SW 1271 (cell line): ENCODE measurements at regions not wholly inside any gene's neighbourhood (a gene's known extent, or its start where the extent isn't known, plus 50 kb on each side); places are given as distances from the start of the nearest gene placed in this dataset.

Experiments
- DNase-seq, 2 experiments: peaks; one replicate each; lab custom pipeline; 2025; lab: John Stamatoyannopoulos, UW

DNA sequence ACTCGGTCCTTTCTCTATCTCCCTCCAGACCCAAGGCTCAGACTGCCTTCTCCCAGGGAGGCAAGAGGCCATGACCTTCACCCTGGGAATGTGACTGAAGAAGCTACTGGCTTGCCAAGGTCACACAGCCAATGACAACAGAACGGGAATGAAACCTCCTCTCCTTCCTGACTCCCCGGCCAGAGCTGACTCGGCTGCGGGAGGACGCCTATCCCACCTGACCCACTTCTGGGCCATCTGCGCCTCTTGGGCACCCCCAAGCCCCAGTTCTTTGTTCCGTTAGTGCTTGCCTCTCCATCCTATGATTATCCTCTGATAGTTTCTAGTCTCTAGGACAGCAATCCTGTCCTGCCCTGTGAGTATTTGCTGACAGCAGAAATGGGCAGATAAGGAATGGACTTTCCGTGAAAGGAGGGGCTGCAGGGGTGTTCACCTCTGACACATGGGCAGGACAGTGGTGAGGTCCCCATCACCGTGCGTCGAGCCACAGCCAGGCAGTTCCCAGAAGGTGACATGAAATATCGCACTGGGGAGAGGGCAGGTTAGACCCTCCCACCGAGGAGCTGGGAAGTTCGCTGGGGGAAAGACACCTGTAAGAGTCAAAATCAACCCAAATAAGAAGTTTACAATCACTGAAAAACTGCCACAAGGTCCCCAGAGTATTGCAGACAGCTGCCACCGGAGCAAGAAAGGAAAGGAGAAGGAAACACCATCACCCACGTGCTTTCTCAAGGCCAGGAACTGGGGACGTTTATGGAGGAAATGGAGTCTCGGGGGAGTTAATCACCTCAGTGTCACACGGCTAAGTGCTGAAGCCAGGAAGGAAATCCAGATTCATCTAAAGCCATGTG, 63.0 kb downstream of the INSIG1 start:
- no peak for DNase-seq

DNA sequence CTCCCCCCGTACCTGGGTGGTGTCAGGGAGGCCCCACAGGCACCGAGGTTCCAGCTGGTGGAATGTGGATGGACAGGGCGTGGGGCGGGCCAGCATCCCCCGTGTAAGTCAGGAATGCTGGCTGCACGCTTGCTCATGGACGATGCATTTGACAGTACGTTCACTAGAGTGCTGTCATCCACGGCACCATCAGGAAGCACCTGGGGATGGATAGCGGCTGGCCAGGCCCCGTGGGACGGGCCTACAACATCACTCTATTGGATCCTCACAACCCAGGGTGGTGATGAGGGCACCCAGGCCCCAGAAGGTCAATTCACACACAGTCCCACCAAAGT, 63.6 kb downstream of the INSIG1 start:
- DNase-seq: no peak

DNA sequence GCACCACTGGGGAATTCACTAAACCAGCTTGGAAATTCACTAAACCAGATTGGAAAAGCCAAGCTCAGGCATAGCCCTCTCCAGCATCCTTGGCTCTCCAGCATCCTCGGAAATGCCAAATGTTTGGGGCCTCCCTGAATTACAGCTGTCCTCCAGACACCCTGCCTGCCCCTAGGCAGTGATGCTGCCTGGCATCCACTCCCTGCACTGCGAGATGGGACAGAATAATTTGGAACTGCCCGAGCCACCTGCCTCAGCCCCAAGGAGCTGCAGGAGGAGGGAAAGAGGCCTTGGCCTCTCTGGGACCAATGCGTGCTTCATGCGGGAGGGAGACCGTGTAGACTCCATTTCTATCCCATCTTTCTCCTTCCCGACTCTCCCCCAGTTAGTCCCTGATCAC, 64.3 kb downstream of the INSIG1 start:
- DNase-seq: no peak

DNA sequence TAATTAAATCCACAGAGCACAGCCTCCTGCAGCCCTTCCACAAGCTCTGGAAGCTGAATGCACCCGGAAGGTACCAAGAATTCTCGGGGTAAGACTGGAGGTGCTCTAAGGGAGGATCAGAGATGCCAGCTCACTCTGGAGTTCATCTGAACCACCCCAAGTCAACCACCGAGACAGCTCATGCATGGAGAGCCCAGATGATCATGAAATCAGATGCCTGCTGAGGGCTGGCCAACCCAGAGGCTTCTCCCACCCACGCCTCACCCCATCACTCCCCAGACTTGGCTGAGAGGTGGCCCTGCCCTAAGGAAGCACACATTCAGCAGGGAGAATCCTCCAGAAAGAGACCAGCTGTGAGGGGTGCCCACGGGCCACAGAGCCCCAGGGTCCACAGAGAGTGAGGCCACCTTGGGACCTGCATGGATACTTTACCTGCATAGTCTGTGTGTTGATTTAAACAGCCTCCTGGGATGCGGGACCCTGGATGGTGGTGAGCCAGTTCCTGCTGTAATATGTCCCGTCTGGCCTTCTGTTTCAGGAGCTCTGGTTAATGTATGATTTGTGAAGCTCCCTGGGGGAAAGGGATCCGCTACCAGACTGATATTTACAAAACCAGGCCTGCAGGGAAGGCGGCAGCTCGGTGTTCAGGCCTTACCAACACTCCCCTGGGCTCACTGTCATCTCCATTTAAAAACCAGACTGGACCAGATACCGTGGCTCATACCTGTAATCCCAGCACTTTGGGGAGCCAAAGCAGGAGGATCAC, 64.9 kb downstream of the INSIG1 start:
- no peak for DNase-seq

DNA sequence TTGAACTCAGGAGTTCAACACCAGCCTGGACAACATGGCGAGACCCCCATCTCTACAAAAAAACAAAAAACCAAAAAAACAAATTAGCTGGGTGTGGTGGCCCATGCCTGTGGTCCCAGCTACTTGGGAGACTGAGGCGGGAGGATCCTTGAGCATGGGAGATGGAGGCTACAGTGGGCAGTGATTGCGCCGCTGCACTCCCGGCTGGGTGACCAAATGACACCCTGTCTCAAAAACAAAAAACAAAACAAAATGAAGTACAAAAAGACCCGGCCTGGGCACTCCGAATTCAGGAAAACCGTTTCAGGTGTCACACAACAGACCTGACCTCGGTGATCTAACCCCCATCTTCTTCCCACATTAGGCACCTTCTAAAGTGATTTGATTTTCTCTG, 65.5 kb downstream of the INSIG1 start:
- no peak for DNase-seq

DNA sequence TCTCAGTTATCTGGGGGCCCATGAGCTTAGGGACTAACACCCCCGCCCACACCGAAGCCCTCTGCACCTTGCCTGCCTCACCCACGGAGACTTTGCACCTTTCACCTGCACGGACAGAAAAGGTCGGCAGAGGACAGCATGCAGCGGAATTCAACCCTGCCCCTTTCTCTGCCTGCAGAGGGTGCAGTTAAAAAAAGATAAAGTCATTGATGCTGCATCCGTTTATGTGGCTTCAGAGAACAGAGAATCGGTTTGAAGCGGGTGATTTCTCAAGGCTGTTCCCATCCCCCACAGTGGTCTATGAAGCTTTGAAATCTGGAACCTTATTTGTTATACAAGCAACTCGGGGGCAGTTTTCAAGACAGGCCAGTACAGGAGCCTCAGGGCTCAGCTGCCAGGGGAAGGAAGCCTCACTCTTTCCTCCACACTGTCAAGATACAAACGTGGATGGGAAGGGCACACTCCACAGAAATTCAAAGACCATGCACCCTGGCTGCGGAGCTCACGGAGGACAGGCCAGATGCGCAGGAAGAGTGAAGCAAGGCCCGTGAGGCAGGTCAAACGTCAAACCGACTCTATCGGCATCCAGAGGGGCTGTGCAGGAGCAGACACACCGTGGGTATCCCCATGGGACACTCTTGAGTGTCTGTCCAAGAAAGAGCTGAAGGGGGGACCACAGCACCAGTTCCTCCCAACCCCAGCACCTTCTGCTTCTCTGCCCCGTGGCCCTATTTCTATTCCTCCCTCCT, 66.3 kb downstream of the INSIG1 start:
- DNase-seq: no peak

DNA sequence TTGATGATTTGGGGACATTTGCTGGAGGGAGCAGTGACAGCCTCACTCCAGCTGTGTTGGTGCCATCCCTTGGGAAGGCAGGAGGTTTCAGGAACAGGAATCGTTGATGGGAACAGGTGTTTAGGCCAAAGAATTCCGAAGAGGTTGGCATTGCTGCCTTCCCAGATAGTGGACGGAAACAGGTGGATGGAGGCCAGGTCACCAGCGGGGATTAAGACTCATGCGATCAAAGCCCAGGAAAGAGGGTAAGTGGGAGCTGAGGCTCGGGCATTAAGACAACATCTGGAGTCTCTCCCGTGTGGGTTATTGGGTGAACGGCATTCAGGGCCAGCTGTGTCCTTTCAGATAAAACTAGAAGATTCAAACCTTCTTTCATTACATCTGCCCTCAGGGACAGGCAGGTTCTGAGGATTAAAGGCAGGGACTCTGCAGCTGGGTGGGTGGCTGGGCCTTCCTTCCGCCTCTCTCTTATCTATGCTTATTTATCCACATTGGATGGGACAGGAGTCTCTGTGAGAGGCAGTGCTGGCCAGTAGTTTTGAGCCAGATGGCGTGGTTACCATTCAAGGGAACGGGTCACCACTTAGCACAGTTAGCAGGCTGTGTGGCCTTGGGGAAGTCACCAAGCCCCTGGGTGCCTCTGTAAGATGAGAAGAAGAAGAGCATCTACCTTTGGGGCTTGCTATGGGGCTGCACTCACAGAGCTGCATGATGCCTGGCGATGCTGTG, 67.6 kb downstream of the INSIG1 start:
- DNase-seq: no peak

DNA sequence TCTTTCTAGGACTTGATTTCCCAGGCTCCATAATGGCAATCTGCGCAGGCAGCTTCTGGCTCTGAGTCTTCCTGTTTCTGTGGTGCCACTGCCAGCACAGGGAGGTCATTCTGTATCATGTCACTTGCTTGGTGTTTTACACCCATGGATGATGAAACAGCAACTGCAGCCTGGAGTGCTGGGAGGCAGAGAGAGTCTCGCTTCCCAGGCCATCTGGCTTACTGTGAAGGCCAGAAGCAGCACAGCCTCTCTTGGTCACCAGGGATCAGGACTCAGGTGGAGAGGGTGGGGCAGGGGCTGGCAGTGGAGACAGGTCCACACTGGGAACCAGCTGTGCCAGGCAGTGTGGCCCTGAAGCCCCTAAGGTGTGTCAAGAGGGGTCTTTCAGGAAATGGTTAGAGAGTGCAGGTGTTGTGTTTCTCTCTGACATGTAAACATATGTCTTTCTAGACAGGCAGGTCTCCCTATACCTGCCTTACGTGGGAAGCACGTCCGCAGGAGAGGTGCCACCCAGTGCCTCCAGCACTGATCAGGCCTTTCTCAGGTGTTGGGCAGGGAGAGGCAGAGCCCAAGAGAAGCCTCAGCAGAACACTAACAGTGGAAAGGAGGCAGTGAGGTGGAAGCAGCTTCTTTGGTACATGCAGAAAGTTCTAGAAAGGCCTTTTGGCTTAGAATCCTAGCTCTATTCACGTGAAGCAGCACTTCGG, 71.4 kb downstream of the INSIG1 start:
- DNase-seq: no peak

DNA sequence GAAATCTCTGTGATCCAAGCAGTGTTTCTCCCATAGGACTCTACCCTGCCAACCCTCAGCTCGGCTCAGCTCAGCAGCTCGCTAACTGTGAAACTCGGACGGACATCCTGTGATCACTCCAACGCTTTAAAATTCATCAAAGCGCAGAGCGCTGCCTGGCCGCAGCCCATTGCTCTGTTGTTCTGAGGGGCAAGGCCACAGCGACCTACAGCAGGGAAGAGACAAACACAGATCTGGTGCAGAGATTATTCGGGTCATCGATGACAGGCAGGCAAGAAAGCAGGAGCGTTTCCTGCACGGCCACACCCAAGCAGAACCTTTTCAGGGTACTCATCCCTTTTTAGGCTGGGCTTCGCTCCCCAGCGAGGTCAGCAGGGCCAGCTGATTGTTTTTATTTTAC, 72.1 kb downstream of the INSIG1 start:
- no peak for DNase-seq

DNA sequence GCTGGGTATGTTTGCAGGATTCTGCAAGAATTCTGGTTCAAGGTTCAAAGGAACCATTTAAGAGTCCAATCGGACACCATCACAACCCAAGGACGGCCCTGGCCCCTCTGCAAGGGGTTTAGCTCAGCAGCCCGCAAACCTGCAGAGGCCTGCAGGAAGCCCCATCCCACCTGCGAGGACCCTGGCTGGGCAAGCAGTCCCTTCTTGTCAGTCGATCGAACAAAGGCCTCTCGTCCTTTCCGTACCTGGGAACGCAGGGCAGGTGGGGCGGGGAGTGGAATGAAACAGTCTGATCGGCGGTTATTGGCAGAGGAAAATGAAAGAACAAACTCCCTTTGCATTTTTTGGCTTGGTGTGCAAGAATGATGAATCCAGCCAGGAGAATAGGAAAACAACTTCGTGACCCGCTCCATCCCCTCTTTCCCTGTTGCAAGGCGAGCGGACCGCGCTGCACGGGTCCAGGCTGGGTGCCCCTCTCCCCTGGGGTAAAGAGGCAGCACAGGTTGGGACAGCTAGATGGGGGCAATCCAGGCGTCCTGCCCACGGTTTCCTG, 73.7 kb downstream of the INSIG1 start:
- no peak for DNase-seq

DNA sequence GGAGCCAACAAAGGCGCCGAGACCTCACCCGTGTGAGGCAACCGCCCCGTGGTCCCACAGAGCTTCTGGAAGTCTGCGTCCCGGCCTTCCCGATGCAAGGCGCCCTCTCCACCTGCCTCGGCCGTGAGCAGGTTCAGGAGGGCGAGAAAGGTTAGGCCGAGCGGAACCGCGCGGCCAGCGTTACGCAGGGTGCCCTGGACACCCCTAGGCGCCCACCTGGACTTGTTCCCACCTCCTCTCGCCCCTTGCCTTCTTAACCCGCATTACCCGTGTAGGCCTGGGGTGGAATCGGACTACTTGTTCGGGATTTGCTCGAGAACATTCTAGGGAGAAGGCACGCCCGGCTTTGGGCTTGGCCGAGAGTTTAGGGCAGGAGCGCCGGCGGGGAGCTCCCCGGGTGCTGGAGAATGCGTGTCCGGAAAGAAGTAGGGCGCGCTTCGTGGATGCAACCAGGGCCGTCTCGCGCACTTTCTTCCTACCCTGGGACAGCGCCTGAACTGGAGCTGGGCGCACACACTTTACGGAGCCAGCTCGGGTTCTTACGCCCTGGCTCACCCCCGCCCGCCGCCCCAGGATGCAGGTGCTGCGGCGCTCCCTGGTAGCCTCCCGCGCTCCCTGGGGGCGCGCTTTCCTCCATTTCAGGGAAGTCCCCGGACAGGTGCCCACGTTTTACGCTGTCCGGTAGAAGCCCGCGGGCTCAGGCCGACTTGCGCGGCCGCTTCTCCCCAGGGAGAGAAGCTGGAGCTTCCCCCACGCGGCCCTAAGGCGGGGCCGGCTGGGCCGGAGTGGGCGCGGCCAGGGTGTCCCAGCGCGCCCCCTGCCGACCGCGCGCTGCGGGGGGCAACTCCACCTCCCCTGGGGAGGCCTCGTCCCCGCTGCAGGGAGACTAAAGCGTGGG, 74.5 kb downstream of the INSIG1 start:
- no peak for DNase-seq

DNA sequence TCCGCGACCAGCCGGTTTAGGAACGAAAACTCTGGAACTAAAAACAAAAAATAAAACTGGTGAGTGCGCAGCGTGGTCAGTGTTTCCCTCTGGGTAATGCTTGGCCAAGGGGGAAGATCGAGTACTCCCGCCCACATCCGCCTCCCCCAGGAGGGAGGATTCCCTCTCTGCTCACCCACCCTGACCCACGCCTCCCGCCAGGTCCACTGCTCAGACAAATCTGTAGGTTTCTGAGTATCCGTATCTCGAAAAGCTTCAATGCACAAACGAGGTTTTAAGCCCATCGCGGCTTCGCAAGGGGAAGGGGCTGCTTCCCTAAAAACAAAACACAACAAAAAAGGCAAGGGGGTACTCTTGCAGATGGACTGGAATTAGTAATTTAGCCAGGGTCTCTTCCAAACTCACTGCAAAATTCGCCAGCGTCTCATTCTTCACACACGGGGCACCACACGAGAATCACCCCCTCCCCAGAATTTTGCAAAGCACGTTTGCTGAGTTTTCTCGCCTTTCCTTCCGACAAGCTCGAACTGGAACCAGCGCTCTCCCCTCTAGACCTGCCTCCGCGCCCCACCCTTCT, 75.2 kb downstream of the INSIG1 start:
- DNase-seq: no peak

DNA sequence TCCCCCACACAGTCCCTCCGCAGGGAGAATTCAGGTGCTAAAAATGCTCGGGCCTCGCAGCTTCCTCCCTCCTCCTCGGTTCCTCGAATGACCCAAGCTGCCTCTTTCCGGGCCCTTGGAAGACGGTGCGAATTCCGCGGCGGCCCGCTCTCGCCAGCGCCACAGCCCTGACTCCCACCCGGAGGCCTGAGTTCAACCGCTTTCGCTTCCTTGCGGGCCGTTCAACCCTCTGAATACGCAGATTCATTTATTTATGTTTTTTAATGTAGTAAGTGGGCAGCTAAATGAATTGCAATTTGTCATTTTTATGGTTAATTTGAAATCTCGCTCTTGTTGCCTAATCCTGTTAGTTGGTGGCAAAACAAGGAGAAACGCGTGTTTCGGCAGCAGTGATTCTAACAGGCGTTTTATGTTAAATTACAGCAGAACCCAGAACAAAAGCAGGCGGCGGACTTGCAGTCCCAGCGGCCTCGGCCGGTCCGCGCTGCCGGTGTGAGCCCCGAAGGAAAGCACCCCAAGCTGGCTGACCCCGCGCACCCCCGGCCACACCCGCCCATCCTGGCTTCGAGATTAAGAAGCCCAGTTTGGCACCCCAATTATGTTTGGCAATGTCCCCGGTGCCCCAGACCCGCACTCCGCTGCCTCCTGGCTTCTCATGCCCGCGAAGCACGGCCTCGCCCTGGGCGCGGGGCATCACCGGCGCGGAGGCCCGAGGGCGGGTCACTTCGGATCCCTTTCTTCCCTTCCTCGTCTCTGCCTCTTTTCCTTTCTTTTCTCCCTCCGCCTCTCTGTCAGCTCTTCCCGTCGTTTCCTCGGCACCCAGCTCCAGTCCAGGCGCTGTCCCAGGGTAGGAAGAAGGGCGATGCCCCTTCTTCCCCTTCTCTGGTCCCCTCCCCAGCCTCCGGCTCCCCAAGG, 75.9 kb downstream of the INSIG1 start:
- DNase-seq: no peak

DNA sequence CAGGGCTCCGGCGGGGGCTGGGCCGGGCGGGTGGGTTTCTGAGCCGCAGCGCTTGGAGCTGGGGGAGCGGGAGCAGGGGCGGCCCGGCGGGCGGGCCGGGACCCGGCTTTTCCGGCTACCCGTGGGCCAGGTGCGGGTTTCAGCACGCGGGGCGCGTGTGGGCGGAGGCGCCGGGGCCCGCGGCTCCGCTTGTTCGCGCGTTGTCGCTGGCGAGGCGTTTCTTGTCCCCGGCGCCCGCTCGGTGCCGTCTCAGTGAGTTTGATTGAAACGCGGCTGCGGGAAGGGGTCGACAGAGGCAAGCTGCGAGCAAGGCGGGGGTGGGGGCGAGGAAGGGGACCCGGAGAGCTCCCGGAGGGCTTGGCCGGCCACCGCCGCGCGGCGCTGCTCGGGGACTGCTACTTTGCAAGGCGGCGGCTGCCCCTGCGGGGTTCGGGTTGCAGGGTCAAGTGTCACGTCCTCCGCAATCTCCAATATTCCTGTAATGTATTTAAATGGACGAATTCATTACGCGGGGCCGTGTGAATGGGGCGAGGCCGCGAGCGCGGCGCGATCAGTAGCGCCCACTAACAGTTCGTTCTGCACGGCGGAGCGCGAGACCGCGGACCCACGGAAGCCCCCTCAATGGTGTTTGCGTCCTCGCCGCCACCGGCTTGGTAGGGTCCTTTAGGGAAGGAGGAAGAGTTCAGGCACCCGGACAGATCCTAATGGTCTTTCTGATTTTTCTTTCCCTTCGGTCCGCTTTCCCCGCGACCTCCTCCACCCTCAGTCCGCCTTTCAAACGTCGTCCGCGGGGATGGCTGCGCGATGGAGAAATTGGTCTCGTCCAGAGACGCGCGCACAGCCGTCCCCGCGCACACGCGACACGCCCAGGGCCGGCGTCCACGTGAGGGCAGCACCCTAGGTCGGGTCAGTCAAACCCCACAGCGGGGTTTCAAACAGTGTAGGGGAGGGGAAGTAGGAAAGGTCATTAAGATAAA, 76.9 kb downstream of the INSIG1 start:
- no peak for DNase-seq

DNA sequence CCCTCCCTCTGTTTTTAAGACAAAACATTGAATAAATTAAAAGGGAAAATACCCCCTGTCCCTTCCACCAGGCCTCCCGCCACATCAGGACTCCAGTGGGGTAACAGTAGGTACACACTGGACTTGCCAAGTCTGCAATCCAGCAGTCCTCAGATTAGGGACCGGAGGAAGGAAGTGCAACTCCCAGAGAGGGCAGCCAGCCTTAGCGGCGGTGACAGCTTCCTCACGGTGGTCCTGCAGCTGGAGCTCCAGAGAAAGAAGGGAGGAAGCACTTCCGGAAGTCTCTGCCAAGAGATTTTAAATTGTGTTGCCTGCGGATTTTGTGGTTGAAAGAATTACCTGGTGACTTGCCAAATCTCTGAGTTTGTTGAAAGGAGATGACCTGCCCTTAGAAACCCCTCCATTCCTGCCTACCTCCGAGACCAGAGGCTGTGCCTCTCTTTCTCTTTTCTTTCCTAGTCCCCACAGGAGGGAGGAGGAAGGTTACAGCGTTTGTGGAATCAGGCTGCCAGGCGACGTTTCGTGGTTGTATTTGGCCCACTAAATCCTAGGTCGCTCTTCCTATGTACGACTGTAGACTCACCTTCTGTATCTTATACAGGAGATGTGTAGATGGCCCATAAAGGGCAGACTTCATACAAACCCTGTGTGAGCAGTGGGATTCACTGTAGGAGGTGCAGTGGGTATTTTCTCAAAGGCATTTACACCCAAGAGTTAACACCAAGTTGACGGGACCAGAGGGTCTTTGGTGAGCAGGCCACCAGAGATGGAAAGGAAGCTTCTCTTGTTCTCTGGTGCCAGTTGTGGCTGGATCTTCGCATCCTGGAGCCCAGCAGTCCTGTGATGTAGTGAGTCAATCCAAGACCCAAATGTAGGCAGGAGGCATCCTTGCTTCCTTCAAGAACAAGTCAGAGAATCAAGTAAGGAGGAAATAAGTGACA, 77.9 kb downstream of the INSIG1 start:
- no peak for DNase-seq

DNA sequence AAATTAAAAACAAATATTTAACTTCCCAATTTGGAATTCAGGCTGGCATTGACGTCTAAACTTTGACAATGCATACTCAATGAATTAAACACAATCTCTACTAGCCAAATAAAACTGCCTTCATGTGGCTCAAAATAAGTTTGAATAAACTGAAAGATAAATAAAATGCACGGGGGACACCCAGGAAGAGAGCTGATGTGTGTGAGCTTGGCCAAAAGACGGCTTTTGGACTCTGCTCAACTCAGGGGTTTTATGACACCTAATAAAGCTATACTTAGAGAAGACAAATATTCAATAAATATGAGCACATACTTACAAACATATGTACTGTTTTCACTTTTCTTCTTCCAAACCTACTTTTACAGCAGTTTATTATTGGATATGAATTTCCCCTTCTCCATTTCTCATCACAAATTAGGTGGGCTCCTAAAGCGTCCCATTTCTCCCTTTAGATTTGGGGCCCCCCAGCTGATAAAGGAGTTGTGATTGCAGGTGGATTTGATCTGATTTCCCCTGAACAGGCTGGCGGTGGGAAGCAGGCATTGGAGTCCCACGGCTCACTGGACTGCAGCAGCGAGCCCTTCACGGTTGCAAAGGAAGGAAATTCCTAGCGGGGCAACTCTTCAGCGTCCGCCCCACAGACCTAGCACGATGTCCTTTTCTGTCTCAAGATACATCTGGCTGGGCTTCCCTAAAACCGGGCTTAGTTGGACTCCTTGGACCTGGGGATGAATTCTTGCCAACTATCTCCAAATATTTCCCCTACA, 79.6 kb downstream of the INSIG1 start:
- DNase-seq: no peak
